T-helper 2 cell treated with Interferon-gamma antibody and Interleukin-4, amounts not matched to agents 5 μg/mL and 100 μg/mL, for 36 hours (primary cell): ENCODE measurements at regions not wholly inside any gene's neighbourhood (a gene's known extent, or its start where the extent isn't known, plus 50 kb on each side); places are given as distances from the start of the nearest gene placed in this dataset.

ENCODE experiments used
- DNase-seq: peaks from one replicate; pipeline ENCODE4 v3.0.0; 2021; ENCODE audit warnings: low spot score
- H3K27ac Mint-ChIP-seq: one replicate; pipeline ENCODE4 v1.8.0; 2021; ENCODE audit warnings: mild to moderate bottlenecking, mixed read lengths
- H3K27me3 Mint-ChIP-seq: one replicate; pipeline ENCODE4 v1.8.0; 2021; ENCODE audit warnings: low read depth, mixed read lengths
- H3K36me3 Mint-ChIP-seq: one replicate; pipeline ENCODE4 v1.8.0; 2021; ENCODE audit warnings: low read depth, mixed read lengths
- H3K4me1 Mint-ChIP-seq: one replicate; pipeline ENCODE4 v1.8.0; 2021; ENCODE audit warnings: low read depth, mixed read lengths
- H3K4me3 Mint-ChIP-seq: one replicate; pipeline ENCODE4 v1.8.0; 2022; ENCODE audit warnings: mild to moderate bottlenecking, moderate library complexity, mixed read lengths
- H3K9me3 Mint-ChIP-seq: one replicate; pipeline ENCODE4 v1.8.0; 2021; ENCODE audit warnings: mixed read lengths

- Mint-ChIP-seq H3K4me1 (no peaks in the 10 kb centered on the region), H3K27ac (no peak overlapping the region)
- DNase-seq: no peak
These were observed 63.2 kb upstream of the KLHL29 start for GRCh38 chr2:23321751-23322150.

DNA sequence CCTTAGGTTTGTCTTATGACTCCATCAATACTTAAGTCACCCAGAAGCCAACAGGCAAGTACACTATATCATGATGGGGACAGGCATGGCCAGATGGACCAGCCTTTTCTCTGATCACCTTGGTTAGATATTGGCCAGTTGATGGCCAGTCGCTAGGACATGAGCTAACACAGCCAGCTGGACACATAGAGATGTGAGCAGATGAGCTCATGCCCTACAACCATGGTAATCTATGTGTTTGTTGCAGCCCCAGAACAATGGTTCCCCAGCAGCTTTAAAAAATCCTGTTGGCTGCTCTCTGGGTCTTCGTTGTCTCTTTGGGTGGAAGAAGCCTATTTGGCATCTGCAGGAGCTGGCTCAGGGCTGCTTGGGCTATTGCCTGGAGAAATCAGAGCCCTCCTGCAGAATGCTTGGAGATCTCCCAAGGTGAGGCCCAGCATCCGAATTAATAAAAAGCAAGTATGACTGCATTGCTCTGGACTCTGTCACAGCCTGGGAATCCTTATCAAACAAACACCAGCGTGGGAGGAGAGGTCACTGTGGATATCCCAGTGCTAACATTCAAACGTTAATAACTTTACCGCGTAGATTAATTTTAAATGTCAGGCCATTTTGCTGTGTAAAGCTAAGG lies 62.3 kb upstream of the KLHL29 start:
- no peaks in the 10 kb centered on the region for H3K36me3 Mint-ChIP-seq
- H3K9me3 Mint-ChIP-seq: no peaks in the 10 kb centered on the region
- no peak overlapping the region for H3K4me3 Mint-ChIP-seq

More at GRCh38 chr2:23321751-23322150, 63.2 kb upstream of the KLHL29 start:
- Mint-ChIP-seq H3K36me3 (no peaks in the 10 kb centered on the region), H3K9me3 (no peaks in the 10 kb centered on the region), H3K4me3 (no peak overlapping the region), H3K27me3 (peaks cover 13% of the 10 kb centered on the region)

GRCh38 chr2:23323198-23323916 lies 61.6 kb upstream of the KLHL29 start:
- Mint-ChIP-seq H3K4me1 (no peaks in the 10 kb centered on the region), H3K27ac (no peak overlapping the region), H3K27me3 (peaks cover 11% of the 10 kb centered on the region), H3K36me3 (no peaks in the 10 kb centered on the region), H3K9me3 (no peaks in the 10 kb centered on the region), H3K4me3 (no peak overlapping the region)
- DNase-seq: no peak

More for the DNA sequence above, 62.3 kb upstream of the KLHL29 start:
- Mint-ChIP-seq H3K27ac (no peak overlapping the region), H3K4me1 (no peaks in the 10 kb centered on the region), H3K27me3 (peaks cover 11% of the 10 kb centered on the region)
- no peak for DNase-seq

GRCh38 chr2:23323917-23324680 lies 60.9 kb upstream of the KLHL29 start:
- Mint-ChIP-seq H3K4me3 (no peak overlapping the region), H3K27me3 (peaks cover 8% of the 10 kb centered on the region), H3K27ac (no peak overlapping the region), H3K4me1 (no peaks in the 10 kb centered on the region), H3K36me3 (no peaks in the 10 kb centered on the region), H3K9me3 (no peaks in the 10 kb centered on the region)
- no peak for DNase-seq

- Mint-ChIP-seq H3K9me3 (no peaks in the 10 kb centered on the region), H3K36me3 (no peaks in the 10 kb centered on the region), H3K27me3 (peaks cover 4% of the 10 kb centered on the region), H3K4me3 (no peak overlapping the region), H3K27ac (no peak overlapping the region), H3K4me1 (no peaks in the 10 kb centered on the region)
- DNase-seq: no peak
These were observed 58.6 kb upstream of the KLHL29 start for GRCh38 chr2:23326330-23326729.

DNA sequence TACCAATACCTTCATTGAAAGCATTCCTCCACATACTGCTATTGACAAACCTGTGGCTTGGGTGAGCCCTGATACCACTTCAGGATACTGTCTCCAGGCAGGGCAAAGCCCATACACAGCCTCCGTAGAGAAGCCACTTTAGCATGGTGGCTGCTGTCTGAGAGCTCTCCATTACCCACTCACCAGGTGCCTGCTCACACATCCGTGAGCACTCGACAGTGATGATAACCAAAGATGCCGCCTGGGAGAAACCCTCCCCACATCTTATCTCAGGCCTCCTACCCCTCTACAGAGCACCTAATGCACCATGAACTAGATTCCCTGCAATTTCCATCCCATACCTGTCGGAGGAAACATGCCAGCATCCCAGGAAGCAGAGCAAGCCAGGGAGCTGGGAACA lies 57.6 kb upstream of the KLHL29 start:
- no peaks in the 10 kb centered on the region for H3K36me3 Mint-ChIP-seq
- H3K4me3 Mint-ChIP-seq: no peak overlapping the region
- no peaks in the 10 kb centered on the region for H3K4me1 Mint-ChIP-seq
- no peaks in the 10 kb centered on the region for H3K9me3 Mint-ChIP-seq
- no peak for DNase-seq
- no peak overlapping the region for H3K27ac Mint-ChIP-seq
- peaks cover 2% of the 10 kb centered on the region for H3K27me3 Mint-ChIP-seq

DNA sequence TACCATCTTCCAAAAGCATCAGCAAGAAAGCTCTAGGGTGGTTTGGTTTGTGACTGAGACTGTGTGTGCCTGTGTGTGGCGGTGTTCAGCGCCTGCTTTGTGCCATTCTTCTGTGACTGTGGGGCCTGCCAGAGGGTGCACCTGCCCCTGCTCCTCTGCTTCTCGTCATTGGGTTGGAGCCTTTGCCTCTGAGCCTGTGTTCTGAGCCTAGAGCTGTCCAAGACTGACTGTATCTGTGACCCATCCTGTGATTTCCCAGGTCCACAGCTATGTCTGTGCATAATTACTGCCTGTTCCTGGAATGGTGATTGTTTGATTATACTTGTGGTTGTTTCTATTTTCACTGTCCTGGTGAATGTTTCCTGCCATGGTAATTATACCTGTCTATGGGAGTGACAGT lies 57.1 kb upstream of the KLHL29 start:
- Mint-ChIP-seq H3K27ac (no peak overlapping the region), H3K4me1 (no peaks in the 10 kb centered on the region), H3K9me3 (no peaks in the 10 kb centered on the region), H3K27me3 (peaks cover 2% of the 10 kb centered on the region), H3K4me3 (no peak overlapping the region), H3K36me3 (no peaks in the 10 kb centered on the region)
- DNase-seq: no peak

GRCh38 chr2:23330214-23330613 lies 54.8 kb upstream of the KLHL29 start:
- no peaks in the 10 kb centered on the region for H3K4me1 Mint-ChIP-seq
- no peak overlapping the region for H3K27ac Mint-ChIP-seq
- no peaks in the 10 kb centered on the region for H3K9me3 Mint-ChIP-seq
- H3K4me3 Mint-ChIP-seq: no peak overlapping the region
- no peak for DNase-seq
- H3K36me3 Mint-ChIP-seq: no peaks in the 10 kb centered on the region
- H3K27me3 Mint-ChIP-seq: peaks cover 2% of the 10 kb centered on the region
